ENCODE measurements at regions not wholly inside any gene's neighbourhood (a gene's known extent, or its start where the extent isn't known, plus 50 kb on each side); places are given as distances from the start of the nearest gene placed in this dataset.

- H3K9me3 Mint-ChIP-seq = no peaks in the 10 kb centered on the region
- DNase-seq = no peak
- no peak for ATAC-seq
- H3K4me1 Mint-ChIP-seq (ENCODE audit: low read depth) = no peaks in the 10 kb centered on the region
- H3K27me3 Mint-ChIP-seq (ENCODE audit: low read depth) = peaks cover 3% of the 10 kb centered on the region
- no peaks in the 10 kb centered on the region for H3K36me3 Mint-ChIP-seq (ENCODE audit: insufficient read depth)
- no peak overlapping the region for H3K4me3 Mint-ChIP-seq
Observed at GRCh38 chr2:128559533-128560515, 241.2 kb upstream of the HS6ST1 start.

GRCh38 chr2:128560718-128561117, 242.1 kb upstream of the HS6ST1 start:
- Mint-ChIP-seq H3K27me3 (ENCODE audit: low read depth) (peaks cover 3% of the 10 kb centered on the region), H3K4me3 (no peak overlapping the region), H3K4me1 (ENCODE audit: low read depth) (no peaks in the 10 kb centered on the region), H3K36me3 (ENCODE audit: insufficient read depth) (no peaks in the 10 kb centered on the region), H3K9me3 (no peaks in the 10 kb centered on the region)
- DNase-seq = no peak
- ATAC-seq = no peak

GRCh38 chr2:128562471-128563347, 244.0 kb upstream of the HS6ST1 start:
- Mint-ChIP-seq H3K4me1 (ENCODE audit: low read depth) (no peaks in the 10 kb centered on the region), H3K27me3 (ENCODE audit: low read depth) (peaks cover 3% of the 10 kb centered on the region), H3K9me3 (no peaks in the 10 kb centered on the region), H3K36me3 (ENCODE audit: insufficient read depth) (no peaks in the 10 kb centered on the region), H3K4me3 (no peak overlapping the region)
- ATAC-seq (no peak), DNase-seq (no peak)

- ATAC-seq = no peak
- no peak for DNase-seq
- H3K36me3 Mint-ChIP-seq (ENCODE audit: insufficient read depth) = no peaks in the 10 kb centered on the region
- H3K9me3 Mint-ChIP-seq = no peaks in the 10 kb centered on the region
- H3K27me3 Mint-ChIP-seq (ENCODE audit: low read depth) = peaks cover 3% of the 10 kb centered on the region
- H3K4me1 Mint-ChIP-seq (ENCODE audit: low read depth) = no peaks in the 10 kb centered on the region
- H3K4me3 Mint-ChIP-seq = no peak overlapping the region
Observed at GRCh38 chr2:128563348-128563687, 244.7 kb upstream of the HS6ST1 start.

- Mint-ChIP-seq H3K4me1 (ENCODE audit: low read depth) (no peaks in the 10 kb centered on the region), H3K9me3 (no peaks in the 10 kb centered on the region), H3K4me3 (no peak overlapping the region), H3K36me3 (ENCODE audit: insufficient read depth) (no peaks in the 10 kb centered on the region), H3K27me3 (ENCODE audit: low read depth) (peaks cover 3% of the 10 kb centered on the region)
- DNase-seq (no peak), ATAC-seq (no peak)
Observed at GRCh38 chr2:128564131-128564530, 245.5 kb upstream of the HS6ST1 start.

GRCh38 chr2:128564551-128564950, 245.9 kb upstream of the HS6ST1 start:
- Mint-ChIP-seq H3K4me3 (no peak overlapping the region), H3K9me3 (no peaks in the 10 kb centered on the region), H3K27me3 (ENCODE audit: low read depth) (peaks cover 3% of the 10 kb centered on the region), H3K36me3 (ENCODE audit: insufficient read depth) (no peaks in the 10 kb centered on the region), H3K4me1 (ENCODE audit: low read depth) (no peaks in the 10 kb centered on the region)
- ATAC-seq (no peak), DNase-seq (no peak)

- H3K27me3 Mint-ChIP-seq (ENCODE audit: low read depth) = no peaks in the 10 kb centered on the region
- no peaks in the 10 kb centered on the region for H3K9me3 Mint-ChIP-seq
- no peak for ATAC-seq
- no peaks in the 10 kb centered on the region for H3K36me3 Mint-ChIP-seq (ENCODE audit: insufficient read depth)
- H3K4me3 Mint-ChIP-seq = no peak overlapping the region
- no peak for DNase-seq
- H3K4me1 Mint-ChIP-seq (ENCODE audit: low read depth) = no peaks in the 10 kb centered on the region
Observed at GRCh38 chr2:128565441-128565840, 246.8 kb upstream of the HS6ST1 start.

- ATAC-seq (no peak), DNase-seq (no peak)
- Mint-ChIP-seq H3K4me1 (ENCODE audit: low read depth) (no peaks in the 10 kb centered on the region), H3K4me3 (no peak overlapping the region), H3K27me3 (ENCODE audit: low read depth) (no peaks in the 10 kb centered on the region), H3K36me3 (ENCODE audit: insufficient read depth) (no peaks in the 10 kb centered on the region), H3K9me3 (no peaks in the 10 kb centered on the region)
Observed at GRCh38 chr2:128566671-128567070, 248.0 kb upstream of the HS6ST1 start.

- DNase-seq = no peak
- no peaks in the 10 kb centered on the region for H3K27me3 Mint-ChIP-seq (ENCODE audit: low read depth)
- H3K36me3 Mint-ChIP-seq (ENCODE audit: insufficient read depth) = no peaks in the 10 kb centered on the region
- no peak overlapping the region for H3K4me3 Mint-ChIP-seq
- H3K4me1 Mint-ChIP-seq (ENCODE audit: low read depth) = no peaks in the 10 kb centered on the region
- ATAC-seq = no peak
- no peaks in the 10 kb centered on the region for H3K9me3 Mint-ChIP-seq
Observed at GRCh38 chr2:128568106-128568505, 249.4 kb upstream of the HS6ST1 start.

- H3K4me3 Mint-ChIP-seq = no peak overlapping the region
- no peaks in the 10 kb centered on the region for H3K27me3 Mint-ChIP-seq (ENCODE audit: low read depth)
- H3K9me3 Mint-ChIP-seq = no peaks in the 10 kb centered on the region
- no peaks in the 10 kb centered on the region for H3K36me3 Mint-ChIP-seq (ENCODE audit: insufficient read depth)
- ATAC-seq = no peak
- H3K4me1 Mint-ChIP-seq (ENCODE audit: low read depth) = no peaks in the 10 kb centered on the region
- DNase-seq = no peak
Observed at GRCh38 chr2:128573116-128573515, 254.4 kb upstream of the HS6ST1 start.

- Mint-ChIP-seq H3K36me3 (ENCODE audit: insufficient read depth) (no peaks in the 10 kb centered on the region), H3K4me3 (no peak overlapping the region), H3K27me3 (ENCODE audit: low read depth) (no peaks in the 10 kb centered on the region), H3K9me3 (no peaks in the 10 kb centered on the region), H3K4me1 (ENCODE audit: low read depth) (no peaks in the 10 kb centered on the region)
- DNase-seq (no peak), ATAC-seq (no peak)
Observed at GRCh38 chr2:128573531-128573930, 254.9 kb upstream of the HS6ST1 start.

GRCh38 chr2:128577141-128577930, 258.7 kb upstream of the HS6ST1 start:
- Mint-ChIP-seq H3K27me3 (ENCODE audit: low read depth) (no peaks in the 10 kb centered on the region), H3K4me3 (no peak overlapping the region), H3K36me3 (ENCODE audit: insufficient read depth) (no peaks in the 10 kb centered on the region), H3K4me1 (ENCODE audit: low read depth) (no peaks in the 10 kb centered on the region), H3K9me3 (no peaks in the 10 kb centered on the region)
- ATAC-seq (no peak), DNase-seq (no peak)

- Mint-ChIP-seq H3K36me3 (ENCODE audit: insufficient read depth) (no peaks in the 10 kb centered on the region), H3K4me3 (no peak overlapping the region), H3K27me3 (ENCODE audit: low read depth) (no peaks in the 10 kb centered on the region), H3K9me3 (no peaks in the 10 kb centered on the region), H3K4me1 (ENCODE audit: low read depth) (no peaks in the 10 kb centered on the region)
- DNase-seq = no peak
- ATAC-seq = no peak
Observed at GRCh38 chr2:128578406-128579390, 260.0 kb upstream of the HS6ST1 start.

Measured in activated T-cell treated with anti-CD3 and anti-CD28 coated beads, Interleukin-2, amount 50 U/mL, for 4 hours (primary cell).